ENCODE measurements at regions not wholly inside any gene's neighbourhood (a gene's known extent, or its start where the extent isn't known, plus 50 kb on each side); places are given as distances from the start of the nearest gene placed in this dataset.

DNA sequence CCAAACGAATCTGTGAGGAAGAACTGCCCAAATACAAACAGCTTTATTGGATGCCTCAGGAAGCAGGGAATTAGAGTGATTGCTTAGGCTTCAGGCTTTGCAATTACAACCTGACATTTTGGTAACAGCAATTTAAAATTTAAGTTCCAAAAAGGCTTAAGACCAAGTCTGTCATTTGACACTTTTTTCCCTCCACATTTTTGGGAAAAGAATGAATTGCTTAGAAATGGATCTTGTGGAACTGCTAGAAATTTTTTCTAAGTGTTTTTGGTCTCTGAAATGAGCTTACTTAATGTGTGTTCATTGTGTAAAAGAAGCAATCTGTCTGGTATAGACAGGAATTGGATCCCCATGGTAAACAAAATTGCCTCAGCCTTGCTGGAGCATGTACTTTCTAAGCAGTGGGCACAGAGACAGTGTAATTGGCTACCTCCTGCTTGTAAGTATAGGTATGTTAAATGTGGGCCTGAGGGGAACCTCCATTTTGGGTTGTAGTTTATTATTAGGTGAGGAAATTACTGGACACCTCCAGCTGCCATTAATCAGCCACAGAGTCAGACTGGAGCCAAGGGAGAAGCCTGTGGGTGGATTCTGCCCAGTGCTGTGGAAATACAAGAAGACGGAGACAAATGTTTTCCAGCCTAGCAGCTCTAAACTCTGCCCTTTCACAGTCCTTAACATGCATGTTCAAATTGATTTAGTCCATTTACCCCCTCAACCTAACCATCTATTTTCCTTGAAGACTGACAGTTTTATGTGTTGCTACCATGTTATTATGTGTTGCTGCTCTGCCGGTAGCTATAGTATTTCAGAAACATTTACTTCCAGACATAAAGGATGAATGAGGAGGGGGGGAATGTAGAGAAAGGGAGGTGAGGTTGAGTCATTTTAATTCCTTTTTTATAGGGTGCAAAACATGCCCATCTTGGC, 473.0 kb downstream of the SPRY1 start:
- H3K27ac Mint-ChIP-seq, result no peak overlapping the region
- no peaks in the 10 kb centered on the region for H3K36me3 Mint-ChIP-seq (ENCODE audit: low read depth)
- no peak overlapping the region for H3K4me3 Mint-ChIP-seq
- no peaks in the 10 kb centered on the region for H3K4me1 Mint-ChIP-seq (ENCODE audit: low read depth)
- no peak for DNase-seq
- TF ChIP-seq, protein P1, sequence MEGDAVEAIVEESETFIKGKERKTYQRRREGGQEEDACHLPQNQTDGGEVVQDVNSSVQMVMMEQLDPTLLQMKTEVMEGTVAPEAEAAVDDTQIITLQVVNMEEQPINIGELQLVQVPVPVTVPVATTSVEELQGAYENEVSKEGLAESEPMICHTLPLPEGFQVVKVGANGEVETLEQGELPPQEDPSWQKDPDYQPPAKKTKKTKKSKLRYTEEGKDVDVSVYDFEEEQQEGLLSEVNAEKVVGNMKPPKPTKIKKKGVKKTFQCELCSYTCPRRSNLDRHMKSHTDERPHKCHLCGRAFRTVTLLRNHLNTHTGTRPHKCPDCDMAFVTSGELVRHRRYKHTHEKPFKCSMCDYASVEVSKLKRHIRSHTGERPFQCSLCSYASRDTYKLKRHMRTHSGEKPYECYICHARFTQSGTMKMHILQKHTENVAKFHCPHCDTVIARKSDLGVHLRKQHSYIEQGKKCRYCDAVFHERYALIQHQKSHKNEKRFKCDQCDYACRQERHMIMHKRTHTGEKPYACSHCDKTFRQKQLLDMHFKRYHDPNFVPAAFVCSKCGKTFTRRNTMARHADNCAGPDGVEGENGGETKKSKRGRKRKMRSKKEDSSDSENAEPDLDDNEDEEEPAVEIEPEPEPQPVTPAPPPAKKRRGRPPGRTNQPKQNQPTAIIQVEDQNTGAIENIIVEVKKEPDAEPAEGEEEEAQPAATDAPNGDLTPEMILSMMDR (IDR thresholded peaks at IDR 0.05), result no peak
- no peaks in the 10 kb centered on the region for H3K9me3 Mint-ChIP-seq
- no peaks in the 10 kb centered on the region for H3K27me3 Mint-ChIP-seq (ENCODE audit: insufficient read depth)

DNA sequence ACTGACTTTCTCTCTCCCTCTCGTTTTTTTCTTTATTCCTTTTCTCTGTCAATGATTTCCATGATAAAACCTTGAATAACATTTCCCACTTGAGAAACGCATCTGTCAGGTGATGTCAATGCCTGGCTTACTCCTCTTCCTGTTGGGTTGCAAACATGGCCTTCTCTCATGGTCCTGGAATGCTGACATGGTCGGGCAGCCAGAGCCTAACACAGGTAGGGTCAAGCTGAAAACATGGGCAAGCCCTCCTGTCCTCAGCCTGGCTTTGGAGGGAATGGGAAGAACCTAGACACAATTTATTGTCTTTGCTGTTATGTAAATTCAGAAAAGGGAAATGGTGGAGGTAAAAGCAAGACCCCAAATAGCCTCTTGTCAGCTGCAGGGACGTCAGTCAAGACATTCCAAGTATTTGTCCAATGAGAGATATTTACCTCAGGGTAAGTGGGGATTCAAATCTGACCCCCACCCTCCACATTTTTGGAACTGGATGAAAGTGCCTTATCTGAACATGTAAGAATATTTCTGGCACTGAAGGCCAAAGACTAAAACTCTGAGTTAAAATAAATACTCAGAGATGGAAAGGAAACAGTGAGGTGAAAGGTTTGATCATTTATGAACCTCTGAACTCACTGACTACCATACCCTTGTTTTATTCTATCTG, 473.8 kb downstream of the SPRY1 start:
- H3K27ac Mint-ChIP-seq, result no peak overlapping the region
- TF ChIP-seq, protein P1 (IDR thresholded peaks at IDR 0.05), result no peak

DNA sequence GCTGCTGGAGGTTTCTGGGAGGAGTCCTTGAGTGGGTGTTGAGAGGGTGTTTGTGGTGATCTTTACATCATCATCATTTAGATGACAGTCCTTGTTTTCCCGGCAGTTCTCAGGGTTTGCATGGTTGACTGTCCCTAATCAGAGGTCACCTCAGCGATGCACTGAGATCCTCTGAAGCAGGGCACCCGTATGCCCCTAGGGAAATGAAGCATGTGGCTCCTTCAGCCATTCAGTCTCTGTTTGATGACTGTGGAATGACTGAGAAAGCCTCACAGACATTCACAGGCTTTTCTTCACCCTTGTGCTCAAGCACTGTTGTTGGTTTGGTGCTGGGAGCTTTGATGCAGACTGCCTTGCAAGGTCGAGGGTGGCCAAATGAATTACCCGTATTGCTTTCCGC, 474.7 kb downstream of the SPRY1 start:
- TF ChIP-seq, protein P1 (IDR thresholded peaks at IDR 0.05), result no peak
- Mint-ChIP-seq H3K27ac (no peak overlapping the region), H3K36me3 (ENCODE audit: low read depth) (no peaks in the 10 kb centered on the region), H3K27me3 (ENCODE audit: insufficient read depth) (no peaks in the 10 kb centered on the region), H3K4me3 (no peak overlapping the region), H3K4me1 (ENCODE audit: low read depth) (no peaks in the 10 kb centered on the region), H3K9me3 (no peaks in the 10 kb centered on the region)
- DNase-seq, result no peak

More for the DNA sequence above, 473.8 kb downstream of the SPRY1 start:
- Mint-ChIP-seq H3K9me3 (no peaks in the 10 kb centered on the region), H3K36me3 (ENCODE audit: low read depth) (no peaks in the 10 kb centered on the region), H3K4me1 (ENCODE audit: low read depth) (no peaks in the 10 kb centered on the region), H3K27me3 (ENCODE audit: insufficient read depth) (no peaks in the 10 kb centered on the region), H3K4me3 (no peak overlapping the region)
- no peak for DNase-seq

DNA sequence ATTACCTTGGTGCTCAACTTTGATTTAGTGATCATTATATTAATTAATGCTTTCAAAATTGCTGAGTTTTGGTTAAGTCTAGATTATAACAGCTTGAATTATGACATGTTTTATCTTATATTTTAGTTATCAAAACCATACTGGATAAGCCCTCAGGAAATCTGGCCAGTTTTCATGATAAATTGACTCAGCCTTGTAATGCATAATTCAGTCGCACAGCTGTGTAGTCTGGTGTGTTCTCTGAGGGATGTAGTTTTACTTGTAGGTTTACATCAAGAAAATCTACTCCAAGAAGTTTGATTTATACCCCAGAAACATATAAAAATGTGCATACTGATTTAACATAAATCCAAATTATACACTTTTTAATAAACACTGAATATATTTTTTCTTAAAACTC, 477.5 kb downstream of the SPRY1 start:
- H3K36me3 Mint-ChIP-seq (ENCODE audit: low read depth), result no peaks in the 10 kb centered on the region
- H3K27me3 Mint-ChIP-seq (ENCODE audit: insufficient read depth), result no peaks in the 10 kb centered on the region
- no peak for DNase-seq
- TF ChIP-seq, protein P1 (IDR thresholded peaks at IDR 0.05), result no peak
- no peaks in the 10 kb centered on the region for H3K9me3 Mint-ChIP-seq
- H3K4me3 Mint-ChIP-seq, result no peak overlapping the region
- H3K27ac Mint-ChIP-seq, result no peak overlapping the region
- H3K4me1 Mint-ChIP-seq (ENCODE audit: low read depth), result no peaks in the 10 kb centered on the region

DNA sequence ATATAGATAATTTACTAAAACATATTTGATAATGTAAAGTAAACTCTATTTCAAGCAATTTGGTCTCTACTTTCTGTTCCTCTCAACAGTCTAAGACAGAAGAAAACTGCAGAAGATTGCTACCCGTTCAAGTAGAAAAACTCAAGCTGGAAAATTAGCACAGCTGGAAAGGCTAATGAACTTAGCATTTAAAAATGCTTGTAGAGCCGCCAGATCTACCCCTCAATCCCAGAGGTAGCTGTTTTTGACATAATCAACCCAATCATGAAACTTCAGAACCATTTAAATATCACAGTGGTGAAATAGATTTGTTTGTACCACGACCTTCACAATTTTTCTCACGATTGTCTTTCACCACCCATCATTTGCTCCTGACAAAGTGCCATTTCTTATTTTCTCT, 479.5 kb downstream of the SPRY1 start:
- TF ChIP-seq, protein P1 (IDR thresholded peaks at IDR 0.05), result no peak
- no peaks in the 10 kb centered on the region for H3K27me3 Mint-ChIP-seq (ENCODE audit: insufficient read depth)
- H3K9me3 Mint-ChIP-seq, result no peaks in the 10 kb centered on the region
- H3K27ac Mint-ChIP-seq, result no peak overlapping the region
- H3K4me1 Mint-ChIP-seq (ENCODE audit: low read depth), result no peaks in the 10 kb centered on the region
- H3K36me3 Mint-ChIP-seq (ENCODE audit: low read depth), result no peaks in the 10 kb centered on the region
- H3K4me3 Mint-ChIP-seq, result no peak overlapping the region
- no peak for DNase-seq
